ENCODE measurements at regions not wholly inside any gene's neighbourhood (a gene's known extent, or its start where the extent isn't known, plus 50 kb on each side); places are given as distances from the start of the nearest gene placed in this dataset.

- no peak for TF ChIP-seq IRF2 (CRISPR knock-in tag; IDR thresholded peaks at IDR 0.05)
- no peak for TF ChIP-seq ZFP37 (CRISPR knock-in tag; IDR thresholded peaks at IDR 0.05; ENCODE audit: borderline replicate concordance)
- TF ChIP-seq ZMYM4 (CRISPR knock-in tag; IDR thresholded peaks at IDR 0.05) = no peak
- TF ChIP-seq TERF1 (CRISPR knock-in tag; IDR thresholded peaks at IDR 0.05) = no peak
- no peak for TF ChIP-seq PPARG (CRISPR knock-in tag; conservative IDR thresholded peaks at IDR 0.05)
- TF ChIP-seq KLF16 (CRISPR knock-in tag; IDR thresholded peaks at IDR 0.05) = no peak
- no peak for TF ChIP-seq SNAPC5 (CRISPR knock-in tag; IDR thresholded peaks at IDR 0.05; ENCODE audit: borderline replicate concordance)
- no peak for TF ChIP-seq ZFP82 (CRISPR knock-in tag; IDR thresholded peaks at IDR 0.05; ENCODE audit: borderline replicate concordance)
- TF ChIP-seq, protein P1, sequence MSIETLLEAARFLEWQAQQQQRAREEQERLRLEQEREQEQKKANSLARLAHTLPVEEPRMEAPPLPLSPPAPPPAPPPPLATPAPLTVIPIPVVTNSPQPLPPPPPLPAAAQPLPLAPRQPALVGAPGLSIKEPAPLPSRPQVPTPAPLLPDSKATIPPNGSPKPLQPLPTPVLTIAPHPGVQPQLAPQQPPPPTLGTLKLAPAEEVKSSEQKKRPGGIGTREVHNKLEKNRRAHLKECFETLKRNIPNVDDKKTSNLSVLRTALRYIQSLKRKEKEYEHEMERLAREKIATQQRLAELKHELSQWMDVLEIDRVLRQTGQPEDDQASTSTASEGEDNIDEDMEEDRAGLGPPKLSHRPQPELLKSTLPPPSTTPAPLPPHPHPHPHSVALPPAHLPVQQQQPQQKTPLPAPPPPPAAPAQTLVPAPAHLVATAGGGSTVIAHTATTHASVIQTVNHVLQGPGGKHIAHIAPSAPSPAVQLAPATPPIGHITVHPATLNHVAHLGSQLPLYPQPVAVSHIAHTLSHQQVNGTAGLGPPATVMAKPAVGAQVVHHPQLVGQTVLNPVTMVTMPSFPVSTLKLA (IDR thresholded peaks at IDR 0.05) = no peak
- TF ChIP-seq, protein P2, sequence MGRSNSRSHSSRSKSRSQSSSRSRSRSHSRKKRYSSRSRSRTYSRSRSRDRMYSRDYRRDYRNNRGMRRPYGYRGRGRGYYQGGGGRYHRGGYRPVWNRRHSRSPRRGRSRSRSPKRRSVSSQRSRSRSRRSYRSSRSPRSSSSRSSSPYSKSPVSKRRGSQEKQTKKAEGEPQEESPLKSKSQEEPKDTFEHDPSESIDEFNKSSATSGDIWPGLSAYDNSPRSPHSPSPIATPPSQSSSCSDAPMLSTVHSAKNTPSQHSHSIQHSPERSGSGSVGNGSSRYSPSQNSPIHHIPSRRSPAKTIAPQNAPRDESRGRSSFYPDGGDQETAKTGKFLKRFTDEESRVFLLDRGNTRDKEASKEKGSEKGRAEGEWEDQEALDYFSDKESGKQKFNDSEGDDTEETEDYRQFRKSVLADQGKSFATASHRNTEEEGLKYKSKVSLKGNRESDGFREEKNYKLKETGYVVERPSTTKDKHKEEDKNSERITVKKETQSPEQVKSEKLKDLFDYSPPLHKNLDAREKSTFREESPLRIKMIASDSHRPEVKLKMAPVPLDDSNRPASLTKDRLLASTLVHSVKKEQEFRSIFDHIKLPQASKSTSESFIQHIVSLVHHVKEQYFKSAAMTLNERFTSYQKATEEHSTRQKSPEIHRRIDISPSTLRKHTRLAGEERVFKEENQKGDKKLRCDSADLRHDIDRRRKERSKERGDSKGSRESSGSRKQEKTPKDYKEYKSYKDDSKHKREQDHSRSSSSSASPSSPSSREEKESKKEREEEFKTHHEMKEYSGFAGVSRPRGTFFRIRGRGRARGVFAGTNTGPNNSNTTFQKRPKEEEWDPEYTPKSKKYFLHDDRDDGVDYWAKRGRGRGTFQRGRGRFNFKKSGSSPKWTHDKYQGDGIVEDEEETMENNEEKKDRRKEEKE (IDR thresholded peaks at IDR 0.05) = no peak
- no peak for TF ChIP-seq ZNF782 (CRISPR knock-in tag; IDR thresholded peaks at IDR 0.05; ENCODE audit: borderline replicate concordance)
Measured at GRCh38 chr2:156812496-156812895, 376.3 kb downstream of the GPD2 start (continued).

Data from HepG2 (cell line).